GM23338 (cell line): ENCODE measurements at regions not wholly inside any gene's neighbourhood (a gene's known extent, or its start where the extent isn't known, plus 50 kb on each side); places are given as distances from the start of the nearest gene placed in this dataset.
A peak's percentile ranks its signal among the peaks of the same experiment; 100 is the strongest.

Experiments
- ATAC-seq: fragments of 200-7000 bp; cut with Tn5 transposase; 3 replicates; pipeline ENCODE4 v1.9.1; 2020
- DNase-seq: peaks from one replicate; pipeline ENCODE4 v3.0.0-alpha.2; 2015; ENCODE audit warnings: low spot score
- H2AFZ ChIP-seq: fragments of 200-600 bp; sonication (generic); 2 replicates; pipeline ENCODE4 v1.8.0; 2016; ENCODE audit warnings: antibody characterized with exemption, mild to moderate bottlenecking, moderate library complexity
- H3F3A ChIP-seq: fragments of 200-600 bp; sonication (generic); replicated peaks from 2 replicates; pipeline ENCODE4 v1.8.0; 2017; ENCODE audit warnings: antibody characterized with exemption, mixed run types, low read depth
- H3K27ac ChIP-seq: fragments of 200-600 bp; sonication (generic); 2 replicates; pipeline ENCODE4 v1.6.1; 2016; ENCODE audit warnings: low read depth
- H3K27me3 ChIP-seq: fragments of 200-600 bp; sonication (generic); 2 replicates; pipeline ENCODE4 v1.8.0; 2016; ENCODE audit warnings: mild to moderate bottlenecking, mixed run types, moderate library complexity; ENCODE audit not compliant: insufficient read depth
- H3K36me3 ChIP-seq: fragments of 200-600 bp; sonication (generic); 2 replicates; pipeline ENCODE4 v1.8.0; 2016; ENCODE audit warnings: mild to moderate bottlenecking; ENCODE audit not compliant: insufficient read depth
- H3K4me1 ChIP-seq: fragments of 200-600 bp; sonication (generic); 2 replicates; pipeline ENCODE4 v1.8.0; 2016; ENCODE audit warnings: mild to moderate bottlenecking, moderate library complexity; ENCODE audit not compliant: insufficient read depth
- H3K4me2 ChIP-seq: fragments of 200-600 bp; sonication (generic); 2 replicates; pipeline ENCODE4 v1.7.1; 2017; ENCODE audit warnings: mixed run types
- H3K4me3 ChIP-seq: fragments of 200-600 bp; sonication (generic); 2 replicates; pipeline ENCODE4 v1.6.1; 2016; ENCODE audit warnings: mixed run types
- H3K79me2 ChIP-seq: fragments of 200-600 bp; sonication (generic); replicated peaks from 2 replicates; pipeline ENCODE4 v1.8.0; 2017; ENCODE audit warnings: mild to moderate bottlenecking; ENCODE audit not compliant: insufficient read depth
- H3K9me2 ChIP-seq: fragments of 200-600 bp; sonication (generic); 2 replicates; pipeline ENCODE4 v1.8.0; 2017; ENCODE audit not compliant: insufficient read depth
- H4K20me1 ChIP-seq: fragments of 200-600 bp; sonication (generic); replicated peaks from 2 replicates; pipeline ENCODE4 v1.8.0; 2017; ENCODE audit warnings: mild to moderate bottlenecking; ENCODE audit not compliant: insufficient read depth
- H3K27ac Mint-ChIP-seq: 2 replicates; pipeline ENCODE4 v1.8.0; 2020; ENCODE audit warnings: inconsistent platforms, mild to moderate bottlenecking, moderate library complexity, mixed read lengths
- H3K27me3 Mint-ChIP-seq: 3 replicates; pipeline ENCODE4 v1.8.0; 2022; ENCODE audit warnings: low read depth, mild to moderate bottlenecking, moderate library complexity, mixed read lengths, inconsistent platforms; ENCODE audit not compliant: insufficient read depth, poor library complexity
- H3K36me3 Mint-ChIP-seq: 3 replicates; pipeline ENCODE4 v1.8.0; 2021; ENCODE audit warnings: low read depth, mild to moderate bottlenecking, inconsistent platforms, moderate library complexity, mixed read lengths
- H3K4me1 Mint-ChIP-seq: 3 replicates; pipeline ENCODE4 v1.8.0; 2020; ENCODE audit warnings: mild to moderate bottlenecking, inconsistent platforms, mixed read lengths
- H3K4me3 Mint-ChIP-seq: 3 replicates; pipeline ENCODE4 v1.8.0; 2021; ENCODE audit warnings: moderate library complexity, mild to moderate bottlenecking, inconsistent platforms, mixed read lengths
- H3K9me3 Mint-ChIP-seq: 3 replicates; pipeline ENCODE4 v1.8.0; 2020; ENCODE audit warnings: moderate library complexity, mild to moderate bottlenecking, inconsistent platforms, mixed read lengths
- CREB1 ChIP-seq: fragments of 250-450 bp; sonication (Bioruptor Pico); IDR thresholded peaks from 2 replicates; pipeline ENCODE4 v1.5.0; 2020; ENCODE audit warnings: low read depth, mild to moderate bottlenecking, moderate library complexity
- CTCF ChIP-seq, 2 experiments: fragments of 200-600 bp in 1 of 2; sonication (generic) in 1 of 2; conservative IDR thresholded peaks; 2 replicates each; pipeline versions ENCODE4 v1.5.1 to v1.6.1; 2016 to 2017; ENCODE audit warnings: antibody characterized with exemption in 2 of 2, low read depth in 2 of 2, mild to moderate bottlenecking in 2 of 2, moderate library complexity in 1 of 2
- ETS1 ChIP-seq: IDR thresholded peaks from 2 replicates; pipeline ENCODE4 v1.6.1; 2016; ENCODE audit warnings: antibody characterized with exemption
- EZH2 ChIP-seq: fragments of 200-600 bp; sonication (generic); IDR thresholded peaks from one replicate; pipeline ENCODE4 v1.8.0; 2017; ENCODE audit warnings: antibody characterized with exemption, mild to moderate bottlenecking, low read depth; ENCODE audit not compliant: unreplicated experiment
- EZH2phosphoT487 ChIP-seq: fragments of 200-600 bp; sonication (generic); IDR thresholded peaks from one replicate; pipeline ENCODE4 v1.8.1; 2018; ENCODE audit warnings: antibody characterized with exemption; ENCODE audit not compliant: unreplicated experiment
- JUNB ChIP-seq: IDR thresholded peaks from one replicate; pipeline ENCODE4 v1.6.1; 2016; ENCODE audit warnings: antibody characterized with exemption; ENCODE audit not compliant: unreplicated experiment
- NANOG ChIP-seq: IDR thresholded peaks from 2 replicates; pipeline ENCODE4 v1.6.1; 2016; ENCODE audit warnings: antibody characterized with exemption, borderline replicate concordance
- POLR2AphosphoS5 ChIP-seq: IDR thresholded peaks from 2 replicates; pipeline ENCODE4 v1.6.1; 2016; ENCODE audit warnings: antibody characterized with exemption, low read depth
- REST ChIP-seq: IDR thresholded peaks from one replicate; pipeline ENCODE4 v1.6.1; 2018; ENCODE audit warnings: antibody characterized with exemption; ENCODE audit not compliant: unreplicated experiment
- ZNF114 ChIP-seq: fragments of 250-450 bp; sonication (Bioruptor Pico); IDR thresholded peaks from 2 replicates; pipeline ENCODE4 v1.5.0; 2020; ENCODE audit warnings: mild to moderate bottlenecking, moderate library complexity
- ZNF331 ChIP-seq: fragments of 250-450 bp; sonication (Bioruptor Pico); IDR thresholded peaks from 2 replicates; pipeline ENCODE4 v1.5.0; 2020; ENCODE audit warnings: low read depth, mild to moderate bottlenecking, moderate library complexity

- peaks cover 84% of the 10 kb centered on the region for H3K4me1 Mint-ChIP-seq
- Histone ChIP-seq H3K27me3 (no peaks in the 10 kb centered on the region), H2AFZ (no peak overlapping the region; the same call in 1 of the 2 replicates), H3K9me2 (no peaks in the 10 kb centered on the region), H3F3A (0 out of 2 replicates have a peak, but pooled peaks cover 8% of the 10 kb centered on the region), H3K4me3 (peak overlapping the region; percentile 48), H3K4me1 (peaks cover 89% of the 10 kb centered on the region), H3K27ac (peak overlapping the region; percentile 90; the same call in 1 of the 2 replicates), H3K4me2 (peak overlapping the region; percentile 75), H3K36me3 (no peaks in the 10 kb centered on the region), H4K20me1 (no peaks in the 10 kb centered on the region), H3K79me2 (no peaks in the 10 kb centered on the region)
- H3K9me3 Mint-ChIP-seq: no peaks in the 10 kb centered on the region
- no peaks in the 10 kb centered on the region for H3K36me3 Mint-ChIP-seq
- H3K27ac Mint-ChIP-seq: peak overlapping the region; percentile 88; the same call in 1 of the 2 replicates
- ATAC-seq (peak; percentile 35), DNase-seq (peak; percentile 35)
- TF ChIP-seq JUNB (no peak), POLR2AphosphoS5 (no peak)
- H3K4me3 Mint-ChIP-seq: peak overlapping the region; percentile 72
- peaks cover 18% of the 10 kb centered on the region for H3K27me3 Mint-ChIP-seq
These were observed 414.0 kb upstream of the MKI67 start for GRCh38 chr10:128540128-128540762.

GRCh38 chr10:128540781-128541761 is 414.8 kb upstream of the MKI67 start:
- Histone ChIP-seq H3K4me1 (peaks cover 82% of the 10 kb centered on the region), H3K27ac (peak overlapping the region; percentile 90), H3K4me3 (peak overlapping the region; percentile 48), H3K9me2 (no peaks in the 10 kb centered on the region), H3K4me2 (peak overlapping the region; percentile 75), H2AFZ (no peak overlapping the region; the same call in 1 of the 2 replicates), H4K20me1 (no peaks in the 10 kb centered on the region), H3F3A (0 out of 2 replicates have a peak, but pooled peaks cover 8% of the 10 kb centered on the region), H3K79me2 (no peaks in the 10 kb centered on the region), H3K27me3 (no peaks in the 10 kb centered on the region), H3K36me3 (no peaks in the 10 kb centered on the region)
- DNase-seq: peak; percentile 83
- peak overlapping the region; percentile 88 for H3K27ac Mint-ChIP-seq
- peaks cover 18% of the 10 kb centered on the region for H3K27me3 Mint-ChIP-seq
- peak overlapping the region; percentile 72 for H3K4me3 Mint-ChIP-seq
- H3K9me3 Mint-ChIP-seq: no peaks in the 10 kb centered on the region
- ATAC-seq: peak; percentile 75
- peaks cover 79% of the 10 kb centered on the region for H3K4me1 Mint-ChIP-seq
- H3K36me3 Mint-ChIP-seq: no peaks in the 10 kb centered on the region
- TF ChIP-seq POLR2AphosphoS5: peak; percentile 40; the same call in 1 of the 2 replicates
- peak; percentile 82 for TF ChIP-seq NANOG
- no peak for TF ChIP-seq REST
- TF ChIP-seq CREB1 (CRISPR knock-in tag): no peak
- TF ChIP-seq EZH2phosphoT487: no peak
- no peak for TF ChIP-seq JUNB
- TF ChIP-seq ZNF114 (CRISPR knock-in tag): no peak
- TF ChIP-seq CTCF (conservative IDR thresholded peaks at IDR 0.05; ENCODE audit: low read depth in 2 of 2): peak; percentile 51 to 81
- peak; percentile 36; the same call in 1 of the 2 replicates for TF ChIP-seq ETS1
- TF ChIP-seq ZNF331: no peak
- no peak for TF ChIP-seq EZH2
